ENCODE measurements at regions not wholly inside any gene's neighbourhood (a gene's known extent, or its start where the extent isn't known, plus 50 kb on each side); places are given as distances from the start of the nearest gene placed in this dataset.

GRCh38 chr4:31272331-31273061, 552.3 kb downstream of the PCDH7 start:
- no peak overlapping the region for H3K27ac ChIP-seq
- TF ChIP-seq CTCF (IDR thresholded peaks at IDR 0.05), result no peak

GRCh38 chr4:31275906-31276305, 555.7 kb downstream of the PCDH7 start:
- no peak for TF ChIP-seq CTCF (IDR thresholded peaks at IDR 0.05)
- no peak for TF ChIP-seq ZFX (IDR thresholded peaks at IDR 0.05; ENCODE audit: borderline replicate concordance)
- no peak overlapping the region for H3K27ac ChIP-seq

GRCh38 chr4:31283679-31284078, 563.5 kb downstream of the PCDH7 start:
- TF ChIP-seq ZFX (IDR thresholded peaks at IDR 0.05; ENCODE audit: borderline replicate concordance), result no peak
- TF ChIP-seq CTCF (IDR thresholded peaks at IDR 0.05), result no peak
- H3K27ac ChIP-seq, result no peak overlapping the region

- TF ChIP-seq ZFX (IDR thresholded peaks at IDR 0.05; ENCODE audit: borderline replicate concordance), result no peak
- TF ChIP-seq CTCF (IDR thresholded peaks at IDR 0.05), result no peak
- H3K27ac ChIP-seq, result 0 out of 2 replicates have a peak overlapping the region, but pooled peaks have one; percentile 4
These were observed 570.7 kb downstream of the PCDH7 start for GRCh38 chr4:31290836-31291235.

GRCh38 chr4:31291238-31291637, 571.1 kb downstream of the PCDH7 start:
- TF ChIP-seq CTCF (IDR thresholded peaks at IDR 0.05) (no peak), ZFX (IDR thresholded peaks at IDR 0.05; ENCODE audit: borderline replicate concordance) (no peak)
- 0 out of 2 replicates have a peak overlapping the region, but pooled peaks have one; percentile 4 for H3K27ac ChIP-seq

GRCh38 chr4:31294655-31295480, 574.7 kb downstream of the PCDH7 start:
- TF ChIP-seq ZFX (IDR thresholded peaks at IDR 0.05; ENCODE audit: borderline replicate concordance), result no peak
- TF ChIP-seq CTCF (IDR thresholded peaks at IDR 0.05), result no peak
- H3K27ac ChIP-seq, result no peak overlapping the region

GRCh38 chr4:31298737-31299136, 578.6 kb downstream of the PCDH7 start:
- TF ChIP-seq ZFX (IDR thresholded peaks at IDR 0.05; ENCODE audit: borderline replicate concordance) (no peak), CTCF (IDR thresholded peaks at IDR 0.05) (no peak)

More at GRCh38 chr4:31298737-31299136, 578.6 kb downstream of the PCDH7 start:
- H3K27ac ChIP-seq, result no peak overlapping the region

Data from 22Rv1 (cell line).